Pons (tissue), 1 donor: ENCODE measurements at regions not wholly inside any gene's neighbourhood (a gene's known extent, or its start where the extent isn't known, plus 50 kb on each side); places are given as distances from the start of the nearest gene placed in this dataset.

Experiments
- DNase-seq: peaks from one replicate; pipeline ENCODE4 v3.0.0-alpha.2; 2016; ENCODE audit warnings: low spot score

DNA sequence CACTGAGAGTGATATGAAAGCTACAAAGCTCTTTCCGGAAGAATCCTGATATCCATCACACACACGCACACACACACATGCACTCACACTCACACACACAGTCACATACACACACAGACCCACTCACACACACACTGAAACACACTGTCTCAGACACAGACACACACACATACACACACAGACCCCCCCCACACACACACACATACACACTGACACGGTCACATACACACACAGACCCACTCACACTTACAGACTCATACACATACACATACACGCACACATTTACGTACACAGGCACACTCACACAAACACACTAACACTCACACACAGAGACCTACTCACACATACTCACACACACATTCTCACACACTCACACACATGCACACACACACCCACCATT lies 58.6 kb downstream of the LIG4 start:
- DNase-seq: no peak

DNA sequence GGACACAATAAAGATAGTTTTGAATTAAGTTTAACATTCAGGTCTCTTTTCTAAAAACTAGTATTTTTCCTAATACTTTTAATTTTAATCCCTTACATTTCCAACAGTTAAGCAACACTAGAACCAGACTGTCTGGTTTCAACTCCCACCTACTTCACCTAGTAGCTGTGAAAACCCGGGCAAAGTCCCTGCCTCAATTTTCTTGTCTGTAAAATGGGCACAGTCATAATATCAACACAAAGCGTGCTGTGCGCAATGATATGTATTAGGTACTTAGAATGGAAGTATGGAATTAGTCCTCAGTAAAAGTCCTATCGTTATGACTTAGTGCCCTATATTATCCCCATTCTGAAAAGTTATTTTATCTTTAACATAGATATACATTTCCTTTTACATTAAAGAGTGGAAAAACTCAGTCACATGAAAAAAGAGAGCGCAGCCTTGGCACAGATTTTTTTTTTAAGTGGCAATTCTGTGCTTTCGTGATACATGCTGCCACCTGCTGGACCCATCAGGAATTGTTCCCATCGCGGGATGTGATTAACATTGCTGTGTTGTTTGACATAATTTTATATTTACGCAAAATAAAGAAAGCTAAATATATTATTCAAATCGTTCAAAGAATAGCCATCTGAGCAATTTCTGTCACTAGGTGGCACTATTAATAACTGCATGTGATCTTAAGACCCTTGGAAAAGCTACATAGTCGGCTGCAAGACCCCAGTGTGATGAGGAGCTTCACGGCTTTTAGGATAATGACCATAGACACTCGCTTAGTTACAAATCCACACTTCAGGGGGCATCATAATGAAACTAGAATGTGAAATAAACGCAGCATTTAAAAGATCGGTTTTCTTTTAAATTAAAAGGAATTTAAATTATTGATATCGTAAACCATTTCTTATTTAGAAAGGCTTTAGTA lies 59.9 kb downstream of the LIG4 start:
- DNase-seq: peak; percentile 40

DNA sequence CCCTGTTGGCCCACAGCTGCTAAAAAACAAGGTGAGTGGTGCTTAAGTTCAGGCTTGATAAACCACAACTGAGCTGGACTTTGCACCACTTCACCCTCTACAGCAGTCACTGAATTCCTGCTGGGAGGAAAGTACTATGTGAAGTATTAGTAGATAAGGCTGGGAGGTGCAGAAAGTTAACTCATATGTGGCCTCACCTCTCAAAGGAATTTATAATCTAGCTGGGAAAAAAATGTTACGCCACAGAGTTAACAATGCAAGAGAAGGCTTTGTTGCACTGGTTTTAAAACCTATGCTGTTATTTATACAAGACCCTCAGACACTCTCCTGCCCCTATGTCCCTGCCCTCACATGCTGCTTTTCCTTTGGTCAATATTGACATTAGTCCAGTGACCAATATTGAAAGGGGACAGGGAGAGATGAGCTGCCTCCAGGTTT lies 60.9 kb downstream of the LIG4 start:
- no peak for DNase-seq

DNA sequence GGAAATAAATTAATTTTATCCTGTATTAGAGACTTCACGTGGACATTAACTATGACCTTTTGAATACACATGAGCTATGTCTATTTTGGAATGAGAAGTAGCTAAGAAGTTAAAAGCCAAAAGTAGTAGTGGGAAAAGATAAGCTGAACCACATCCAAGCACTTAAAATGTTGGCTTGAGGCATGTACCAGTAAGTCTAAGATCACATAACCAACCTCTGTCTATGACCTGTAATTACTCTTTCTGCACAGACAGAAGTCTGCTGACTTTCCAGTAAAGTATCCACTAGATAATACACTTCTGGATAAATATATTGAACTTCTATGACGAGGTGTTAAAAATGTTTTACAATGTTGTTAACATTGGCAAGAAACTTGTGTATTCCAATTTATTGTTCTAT lies 68.7 kb downstream of the LIG4 start:
- DNase-seq: no peak

DNA sequence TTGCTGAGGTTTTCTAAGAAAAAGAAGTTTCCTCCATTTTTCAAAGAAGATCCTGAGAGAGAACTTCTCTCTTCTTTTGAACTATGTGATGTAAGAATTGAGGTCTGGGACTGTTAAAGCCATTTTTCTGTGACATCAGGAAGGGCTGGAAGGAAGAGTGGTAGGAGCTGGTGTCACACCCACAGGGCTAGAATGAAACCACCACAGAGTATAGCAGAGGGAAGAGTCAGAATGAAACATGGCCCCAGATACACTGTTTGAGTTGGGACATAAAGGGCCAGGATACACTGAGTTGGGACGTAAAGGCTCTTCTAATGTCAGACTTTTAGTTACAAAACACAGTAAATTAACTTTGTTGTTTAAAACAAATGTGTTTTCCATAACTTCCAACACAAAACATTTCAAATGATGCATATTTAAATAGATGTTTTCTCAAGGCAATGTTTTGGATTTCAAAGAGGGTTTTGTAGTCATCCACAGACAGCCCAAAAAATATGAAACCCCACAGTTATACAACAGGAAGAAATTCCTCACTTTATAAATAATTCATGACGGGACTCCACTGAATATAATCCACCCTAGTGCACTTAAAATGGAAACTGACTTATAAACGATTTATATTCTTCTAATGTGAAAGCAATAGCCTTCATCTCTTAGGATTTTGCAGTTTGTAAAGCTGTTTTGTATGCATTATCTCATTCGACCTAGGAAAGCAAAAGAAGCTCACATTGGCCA lies 72.5 kb downstream of the LIG4 start:
- DNase-seq: no peak

DNA sequence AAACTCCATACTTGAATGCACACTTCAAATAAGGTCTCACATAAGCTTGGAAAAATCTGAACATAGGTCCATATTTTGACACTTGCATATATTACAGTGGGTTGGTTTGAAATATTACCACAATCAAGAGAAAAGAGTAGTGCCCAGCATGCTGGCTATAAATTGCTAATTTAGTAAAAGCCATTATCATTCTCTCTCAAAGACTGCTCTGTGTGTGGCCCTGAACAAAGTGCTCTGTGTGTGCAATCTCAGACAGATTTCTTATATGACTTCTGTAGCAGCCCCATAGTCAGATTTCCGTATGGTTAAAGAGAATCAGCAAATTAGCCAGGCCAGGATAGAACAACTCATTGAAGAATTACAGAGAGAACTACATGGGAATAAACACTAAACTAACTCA lies 78.2 kb downstream of the LIG4 start:
- DNase-seq: peak; percentile 22

DNA sequence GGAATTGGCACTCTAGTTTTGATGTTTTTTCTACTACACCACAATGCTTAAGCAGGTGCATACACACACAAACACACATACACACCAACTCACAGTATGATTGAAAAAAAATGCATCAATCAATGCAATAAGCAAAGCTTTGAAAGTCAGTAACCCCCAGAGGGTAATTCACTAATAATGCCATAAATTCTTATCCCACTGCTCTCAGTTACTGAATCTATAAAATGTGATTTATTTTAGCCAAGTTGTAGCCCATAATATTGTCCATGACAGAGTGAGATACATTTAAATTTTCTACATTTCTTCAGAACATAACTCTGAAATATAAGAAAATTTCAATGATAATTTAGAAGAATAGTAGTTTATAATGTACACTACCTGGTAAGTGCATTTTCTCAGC lies 87.9 kb downstream of the LIG4 start:
- DNase-seq: no peak

DNA sequence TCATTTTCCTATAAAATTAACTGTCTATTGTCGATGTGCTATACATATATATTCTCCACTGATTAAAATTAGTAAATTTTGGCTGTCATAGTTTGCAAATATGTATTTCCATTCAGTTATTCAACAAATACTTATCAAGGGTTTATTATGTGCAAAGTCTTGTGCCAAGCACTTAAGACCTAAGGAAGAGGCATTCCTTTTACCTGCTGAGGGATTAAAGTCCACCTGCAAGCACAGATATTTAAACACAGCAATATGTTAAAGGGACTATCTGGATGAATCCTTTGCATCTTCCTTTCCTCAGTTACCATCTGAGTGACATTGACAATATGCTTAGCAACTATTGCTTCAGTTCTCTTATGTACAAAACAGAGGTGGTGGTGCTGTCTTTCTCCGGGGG lies 89.3 kb downstream of the LIG4 start:
- DNase-seq: no peak

DNA sequence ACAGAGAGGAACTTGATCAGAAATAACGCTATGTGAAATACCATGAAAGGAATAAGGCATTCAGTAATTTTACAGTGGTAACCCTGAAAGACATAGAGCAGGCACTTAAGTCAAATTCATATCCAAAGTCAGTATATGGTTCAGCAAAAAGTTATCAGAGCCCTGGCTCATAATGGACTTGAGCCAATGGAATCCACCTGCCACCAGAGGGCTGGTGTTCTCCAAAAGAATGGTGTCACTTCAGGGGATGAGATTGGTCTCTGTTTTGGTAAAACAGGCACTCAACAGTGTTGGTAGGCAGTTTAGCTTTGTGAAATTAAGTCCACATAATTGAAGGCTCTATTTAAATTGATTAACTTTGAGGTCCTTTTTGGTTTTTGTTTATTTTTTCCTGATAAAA lies 93.9 kb downstream of the LIG4 start:
- DNase-seq: no peak

DNA sequence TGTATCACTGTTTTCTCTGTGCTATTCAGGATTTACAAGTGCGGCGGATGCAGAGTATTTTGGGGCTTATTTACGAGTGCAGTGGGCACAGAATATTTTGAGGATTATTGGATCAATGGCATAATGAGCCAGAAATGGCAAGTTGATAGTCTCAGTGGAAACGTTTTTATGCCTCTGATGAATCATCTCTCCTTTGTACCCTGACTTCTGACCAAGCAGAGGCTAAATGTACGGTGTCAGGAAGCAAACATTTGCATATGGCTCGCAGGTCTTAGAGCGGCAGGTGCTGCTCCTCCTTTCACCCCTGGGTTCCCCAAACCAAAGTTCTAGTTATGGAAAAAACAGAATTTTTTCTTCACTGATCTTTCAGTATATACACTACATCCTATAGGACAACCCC lies 94.5 kb downstream of the LIG4 start:
- no peak for DNase-seq

DNA sequence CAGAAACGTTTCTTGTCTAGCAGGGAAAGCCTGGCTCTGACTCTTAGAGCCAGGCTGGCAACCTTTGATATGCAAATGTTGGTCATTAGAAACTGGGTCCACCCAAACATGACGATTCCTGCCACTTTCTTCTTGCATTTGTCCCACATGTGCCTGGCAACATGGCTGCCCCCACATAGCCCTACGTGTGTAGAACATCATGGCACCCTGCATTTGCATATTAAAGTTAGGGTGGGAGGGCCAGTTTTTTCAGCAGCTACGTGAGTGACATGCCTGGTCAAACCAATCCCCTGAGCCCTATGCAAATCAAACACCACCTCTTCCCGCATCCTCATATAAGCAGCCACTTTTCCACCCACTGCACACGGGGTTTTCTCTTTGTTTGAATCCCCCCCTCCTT lies 95.0 kb downstream of the LIG4 start:
- peak; percentile 12 for DNase-seq

DNA sequence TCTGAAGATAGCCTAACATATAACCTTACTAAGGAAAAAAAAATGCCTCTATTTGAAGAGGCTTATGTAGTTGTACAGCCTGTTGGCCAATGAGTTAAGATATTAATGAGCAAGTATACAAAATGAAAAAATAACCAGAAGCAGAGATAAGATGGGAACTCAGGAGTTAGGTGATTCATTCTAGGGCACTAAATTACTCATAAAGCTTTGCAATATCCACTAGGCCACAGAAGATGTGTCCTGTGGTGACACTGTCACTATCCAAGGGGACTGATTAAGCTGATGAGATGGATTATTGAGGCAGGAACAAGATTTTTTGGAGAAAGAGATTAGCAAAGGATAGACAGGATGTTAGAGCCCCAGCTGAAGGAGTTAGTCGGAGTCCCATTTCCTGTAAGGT lies 99.6 kb downstream of the LIG4 start:
- no peak for DNase-seq

DNA sequence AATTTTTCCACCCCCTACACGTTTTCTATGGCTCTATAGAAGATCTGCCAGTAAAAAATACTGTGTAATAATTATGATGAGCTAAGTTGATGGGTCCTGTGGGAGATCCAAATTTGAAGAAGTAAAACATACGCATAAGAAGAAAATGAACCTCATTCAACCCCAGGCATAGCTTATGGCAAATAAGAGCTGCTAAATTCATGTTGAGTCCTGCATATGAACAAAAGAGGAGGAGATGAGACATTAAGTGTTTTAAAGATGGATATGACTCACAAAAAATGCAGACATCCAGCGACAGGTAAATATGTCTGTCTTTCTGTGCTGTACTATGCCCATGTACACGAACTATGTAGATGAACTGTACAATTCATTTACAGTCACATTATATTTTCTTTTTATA lies 101.9 kb downstream of the LIG4 start:
- DNase-seq: no peak

DNA sequence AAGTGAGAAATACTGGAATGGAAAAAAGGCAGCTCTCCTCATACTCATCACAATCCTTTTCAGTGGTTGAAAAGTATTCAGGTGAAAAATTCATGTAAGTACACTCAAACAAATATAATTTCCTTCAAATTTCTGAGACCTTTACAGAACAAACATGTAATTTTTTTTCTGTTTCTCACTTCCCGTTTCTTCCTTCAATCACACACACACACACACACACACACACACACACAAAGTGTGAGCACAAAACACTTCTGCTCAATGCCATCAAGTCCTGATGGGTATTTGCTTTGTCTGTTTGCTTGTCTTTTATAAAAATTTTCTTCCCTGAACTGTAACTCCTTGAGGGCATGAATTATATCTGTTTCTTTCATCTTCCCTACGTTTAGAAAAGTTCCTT lies 110.6 kb downstream of the LIG4 start:
- no peak for DNase-seq

DNA sequence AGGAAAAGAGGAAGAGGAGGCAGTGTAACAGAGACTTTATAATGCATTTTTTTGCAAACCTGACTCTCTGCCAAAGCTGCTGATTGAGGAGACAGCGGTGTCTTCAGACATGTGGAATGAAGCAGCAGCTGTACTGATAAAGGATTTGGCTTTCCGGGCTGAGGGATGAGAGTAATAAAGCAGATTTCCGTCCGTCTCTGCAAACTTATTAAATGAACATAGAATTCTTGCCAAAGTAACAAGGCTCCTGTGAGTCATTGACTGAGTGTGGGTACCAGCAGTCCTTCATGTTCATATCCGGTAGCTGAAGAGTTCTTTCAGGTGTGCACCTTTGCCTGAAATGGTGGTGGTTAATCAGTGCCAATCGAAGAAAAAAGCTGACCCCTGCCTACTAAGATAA lies 112.6 kb downstream of the LIG4 start:
- DNase-seq: no peak

DNA sequence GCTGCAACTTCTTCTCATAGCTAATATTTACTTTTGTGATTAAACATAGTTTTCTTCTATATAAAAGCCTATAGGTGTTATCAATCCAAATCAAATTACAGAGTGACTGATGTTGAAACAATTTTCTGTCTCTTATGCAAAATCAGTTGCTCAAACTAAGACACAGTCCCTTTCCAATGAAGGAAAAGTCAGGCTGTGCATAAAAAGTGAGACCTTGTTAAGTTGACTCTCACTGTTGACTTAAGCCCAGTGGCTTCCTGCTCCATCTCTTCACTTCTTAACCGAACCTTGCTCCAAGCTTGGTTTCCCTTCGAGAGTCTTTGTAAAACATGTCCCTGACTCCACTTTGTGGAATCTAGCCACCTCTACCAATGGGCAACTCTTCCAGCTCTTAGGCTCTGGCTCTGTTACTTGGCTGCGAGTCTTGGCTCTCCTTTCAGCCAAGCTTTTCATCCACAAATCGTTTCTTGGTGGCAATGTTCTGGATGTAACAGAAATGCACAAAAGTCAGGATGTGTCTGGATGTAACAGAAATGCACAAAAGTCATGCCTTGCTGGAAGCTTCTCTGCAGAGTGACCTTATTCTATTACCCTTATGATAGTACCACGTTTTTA lies 118.9 kb downstream of the LIG4 start:
- peak; percentile 6 for DNase-seq

DNA sequence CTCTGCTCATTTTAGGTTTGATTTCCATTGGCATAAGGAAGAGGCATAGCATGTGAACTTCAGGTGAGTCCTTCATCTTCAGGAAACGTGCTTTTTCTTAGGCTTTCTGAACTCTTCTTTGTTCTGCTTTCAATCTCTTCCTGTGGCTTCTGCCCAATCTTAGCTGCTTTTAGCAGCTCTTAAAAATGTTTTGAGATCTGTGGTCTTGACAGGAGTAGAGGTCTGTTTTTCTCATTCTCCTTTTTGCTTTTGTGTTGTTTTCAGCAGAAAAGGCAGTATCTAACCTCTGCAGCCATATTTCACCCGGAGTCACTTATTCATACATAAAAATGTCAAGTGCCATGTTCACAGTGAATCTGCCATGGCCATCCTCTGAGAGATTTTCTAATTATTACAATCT lies 120.3 kb downstream of the LIG4 start:
- DNase-seq: no peak

DNA sequence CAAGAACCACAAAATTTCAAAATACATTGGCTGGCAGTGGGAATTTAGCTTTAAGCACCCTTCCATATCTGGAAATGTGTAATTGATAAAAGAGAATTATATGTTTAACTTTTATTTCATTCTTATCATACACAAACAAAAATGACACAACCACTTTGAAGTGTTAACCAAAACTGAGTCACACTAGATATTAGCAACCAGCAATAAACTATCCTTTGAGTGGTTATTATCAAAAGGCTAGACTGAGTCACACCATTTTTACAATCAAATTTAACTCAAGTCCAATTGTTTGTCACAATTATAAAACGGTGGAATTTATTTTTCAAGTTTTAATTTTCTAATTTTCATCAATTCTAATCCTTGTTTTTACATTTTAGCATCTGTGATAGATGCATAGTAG lies 121.7 kb downstream of the LIG4 start:
- DNase-seq: no peak

DNA sequence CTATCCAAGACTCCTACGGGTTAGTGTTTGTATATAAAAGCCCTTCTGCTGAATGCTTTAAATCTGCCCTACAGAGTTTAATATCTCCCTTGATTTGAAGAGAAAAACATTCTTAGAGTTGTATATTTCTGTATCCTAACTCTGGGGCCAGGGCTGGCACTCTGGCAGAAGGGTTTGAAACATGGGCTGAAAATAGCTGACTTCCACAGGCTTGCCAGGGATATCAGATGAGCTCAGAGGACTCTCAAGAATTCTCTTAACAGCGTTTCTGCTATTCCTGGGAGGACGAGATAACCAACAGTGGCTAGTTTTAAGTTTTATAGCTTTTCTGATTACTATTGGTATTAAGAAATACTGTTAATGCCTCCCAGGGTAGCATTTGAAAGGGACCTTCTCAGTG lies 127.5 kb downstream of the LIG4 start:
- DNase-seq: no peak

DNA sequence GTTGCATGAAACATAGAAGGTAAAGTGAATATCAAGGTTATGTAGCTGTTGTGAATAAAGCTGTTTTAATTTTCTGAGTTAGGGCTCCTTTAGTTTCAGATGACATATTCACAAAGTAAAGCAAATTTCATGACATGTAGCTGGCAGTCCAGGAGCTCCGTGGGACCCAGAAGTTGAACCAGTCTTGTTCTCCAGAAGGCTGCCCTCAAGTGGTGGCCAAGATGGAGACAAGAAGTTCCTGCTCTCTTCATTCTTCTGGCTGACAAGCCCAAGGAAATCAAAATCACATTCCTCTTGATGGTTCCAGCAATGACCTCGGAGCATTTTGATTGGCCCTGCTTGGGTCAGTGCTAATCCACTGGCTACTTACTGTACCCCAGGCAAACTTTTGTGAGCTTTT lies 128.7 kb downstream of the LIG4 start:
- DNase-seq: peak; percentile 9

DNA sequence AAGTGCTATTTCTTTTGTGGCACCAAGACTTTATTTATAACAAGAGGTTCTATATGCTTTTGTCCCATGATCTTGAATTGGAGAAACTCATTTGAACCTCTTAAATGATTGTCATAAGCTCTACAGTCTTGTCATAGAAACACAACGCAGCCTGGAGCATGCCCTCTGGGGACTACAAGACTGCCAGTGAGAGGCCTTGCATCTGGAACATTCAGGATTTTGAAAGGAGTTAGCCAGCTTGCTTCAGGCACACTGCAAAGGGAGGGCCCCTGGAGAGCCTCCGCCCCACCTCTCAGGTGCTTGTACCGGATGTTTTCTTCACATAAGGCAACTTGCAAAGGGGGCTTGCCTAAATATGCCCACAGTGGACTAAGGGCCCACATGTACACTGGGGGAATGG lies 130.5 kb downstream of the LIG4 start:
- no peak for DNase-seq

DNA sequence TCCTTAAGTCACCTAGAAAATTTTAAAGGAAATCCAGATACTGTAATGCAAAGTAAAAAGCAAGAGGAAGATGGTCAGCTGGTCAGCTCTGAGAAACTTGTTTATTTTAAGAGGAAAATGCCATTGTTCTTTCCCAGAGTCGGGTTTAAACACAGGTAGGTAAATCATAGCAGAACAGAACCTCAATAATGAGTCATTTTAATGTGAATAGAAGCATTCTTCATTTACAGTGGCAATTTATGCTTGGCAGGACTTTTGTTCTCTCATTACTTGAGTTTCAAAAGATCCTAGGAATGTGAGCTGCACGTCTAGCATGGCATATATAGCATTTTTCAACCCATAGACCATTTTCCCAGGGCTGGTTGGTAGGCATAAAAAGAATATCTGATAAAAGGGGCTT lies 132.3 kb downstream of the LIG4 start:
- DNase-seq: no peak

DNA sequence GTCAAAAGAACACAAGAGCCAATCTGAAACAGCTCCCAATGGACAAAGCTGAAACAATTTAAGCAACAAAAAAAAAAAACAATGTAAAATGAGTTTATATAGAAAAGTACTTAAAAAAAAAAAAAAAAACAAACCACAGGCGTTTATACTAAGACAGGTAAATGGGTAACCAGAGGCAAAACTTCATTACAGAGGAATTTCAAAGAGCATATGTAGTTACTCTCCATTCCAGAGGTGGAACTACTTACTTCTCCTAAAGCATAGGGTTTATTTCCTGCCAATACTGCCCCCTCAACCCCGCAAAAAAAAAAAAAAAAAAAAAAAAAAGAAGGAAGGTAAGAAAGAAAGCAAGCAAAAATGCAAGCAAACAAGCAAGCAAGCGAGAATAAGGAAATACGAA lies 132.9 kb downstream of the LIG4 start:
- DNase-seq: no peak
